Fibroblast of mammary gland (primary cell): ENCODE measurements at regions not wholly inside any gene's neighbourhood (a gene's known extent, or its start where the extent isn't known, plus 50 kb on each side); places are given as distances from the start of the nearest gene placed in this dataset.

ENCODE experiments used
- DNase-seq: peaks from one replicate; pipeline ENCODE4 v3.0.0-alpha.2; 2010; ENCODE audit warnings: low read depth
- H3K4me3 ChIP-seq: 2 replicates; pipeline ENCODE4 v1.5.1; 2011; ENCODE audit warnings: low read depth, mild to moderate bottlenecking, low read length, moderate library complexity; ENCODE audit not compliant: control insufficient read depth
- TF ChIP-seq, protein P1 (sequence below): conservative IDR thresholded peaks from 2 replicates; pipeline ENCODE4 v1.5.1; 2011; ENCODE audit warnings: low read depth, low read length, inconsistent platforms; ENCODE audit not compliant: control insufficient read depth, insufficient read depth

- DNase-seq, result no peak
- no peak overlapping the region for H3K4me3 ChIP-seq
- TF ChIP-seq, protein P1, sequence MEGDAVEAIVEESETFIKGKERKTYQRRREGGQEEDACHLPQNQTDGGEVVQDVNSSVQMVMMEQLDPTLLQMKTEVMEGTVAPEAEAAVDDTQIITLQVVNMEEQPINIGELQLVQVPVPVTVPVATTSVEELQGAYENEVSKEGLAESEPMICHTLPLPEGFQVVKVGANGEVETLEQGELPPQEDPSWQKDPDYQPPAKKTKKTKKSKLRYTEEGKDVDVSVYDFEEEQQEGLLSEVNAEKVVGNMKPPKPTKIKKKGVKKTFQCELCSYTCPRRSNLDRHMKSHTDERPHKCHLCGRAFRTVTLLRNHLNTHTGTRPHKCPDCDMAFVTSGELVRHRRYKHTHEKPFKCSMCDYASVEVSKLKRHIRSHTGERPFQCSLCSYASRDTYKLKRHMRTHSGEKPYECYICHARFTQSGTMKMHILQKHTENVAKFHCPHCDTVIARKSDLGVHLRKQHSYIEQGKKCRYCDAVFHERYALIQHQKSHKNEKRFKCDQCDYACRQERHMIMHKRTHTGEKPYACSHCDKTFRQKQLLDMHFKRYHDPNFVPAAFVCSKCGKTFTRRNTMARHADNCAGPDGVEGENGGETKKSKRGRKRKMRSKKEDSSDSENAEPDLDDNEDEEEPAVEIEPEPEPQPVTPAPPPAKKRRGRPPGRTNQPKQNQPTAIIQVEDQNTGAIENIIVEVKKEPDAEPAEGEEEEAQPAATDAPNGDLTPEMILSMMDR, result no peak
These were observed 95.5 kb downstream of the RPS24 start for GRCh38 chr10:78129211-78129610.

DNA sequence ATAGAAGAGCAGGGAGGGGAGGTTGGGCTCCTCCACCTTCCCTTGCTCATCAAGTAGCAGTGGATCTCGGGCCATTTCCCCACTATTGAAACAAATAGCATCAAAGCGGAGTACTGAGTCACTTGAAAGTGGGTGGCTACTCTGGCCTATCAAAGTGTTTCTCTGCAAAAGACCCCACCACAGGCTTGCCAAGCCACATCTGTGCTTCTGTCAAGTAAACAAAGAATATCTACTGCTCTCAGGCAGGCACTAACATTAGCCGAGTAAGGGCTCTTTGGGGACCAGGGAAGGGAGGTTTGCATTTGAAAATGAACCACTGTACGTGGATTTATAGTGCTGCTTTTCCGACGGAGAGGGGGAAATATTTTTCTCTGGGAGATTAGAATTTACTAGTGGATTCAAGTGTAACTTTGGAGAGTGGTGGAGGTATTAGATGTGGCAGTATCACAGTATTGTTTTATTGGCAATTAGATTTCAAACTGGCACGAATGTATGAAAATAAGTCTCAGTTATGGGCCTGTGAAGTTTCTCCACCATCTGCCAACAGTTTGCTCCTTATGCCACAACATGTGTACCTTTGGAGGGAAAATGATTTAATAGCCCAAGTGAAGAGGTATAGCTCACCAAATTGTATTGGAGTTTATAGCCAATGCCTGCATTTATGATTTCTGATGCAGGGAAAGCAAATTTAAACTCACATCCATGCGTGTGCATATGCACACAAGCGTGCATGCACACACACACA, 97.5 kb downstream of the RPS24 start:
- DNase-seq, result no peak
- TF ChIP-seq, protein P1, result no peak

DNA sequence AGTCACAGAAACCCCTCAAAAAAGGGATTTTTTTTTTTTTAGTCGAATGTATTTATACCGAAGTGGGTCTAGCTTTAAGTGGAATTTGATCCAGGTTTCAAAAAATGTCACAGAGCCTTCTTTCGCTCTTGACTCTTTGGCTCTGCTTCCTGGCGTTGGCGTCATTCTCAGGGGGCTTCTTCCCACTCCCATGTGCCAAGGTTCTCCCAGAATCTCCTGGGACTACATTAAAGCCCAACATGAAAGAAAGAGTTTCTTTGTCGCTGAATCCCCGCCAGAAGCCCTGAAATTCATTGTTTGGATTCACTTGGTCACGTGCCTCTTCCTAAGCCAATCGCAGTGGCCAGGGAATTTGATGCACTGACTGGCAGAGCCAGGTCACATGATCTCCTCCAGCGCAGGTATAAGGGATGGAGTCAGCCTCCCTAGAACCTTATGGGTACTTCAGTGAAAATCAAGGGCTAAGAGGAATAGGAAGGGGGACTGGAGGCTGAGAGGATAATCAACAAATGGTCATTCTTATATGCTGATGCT, 101.2 kb downstream of the RPS24 start:
- no peak overlapping the region for H3K4me3 ChIP-seq
- TF ChIP-seq, protein P1, result no peak
- no peak for DNase-seq

More for the DNA sequence above, 97.5 kb downstream of the RPS24 start:
- H3K4me3 ChIP-seq, result no peak overlapping the region

DNA sequence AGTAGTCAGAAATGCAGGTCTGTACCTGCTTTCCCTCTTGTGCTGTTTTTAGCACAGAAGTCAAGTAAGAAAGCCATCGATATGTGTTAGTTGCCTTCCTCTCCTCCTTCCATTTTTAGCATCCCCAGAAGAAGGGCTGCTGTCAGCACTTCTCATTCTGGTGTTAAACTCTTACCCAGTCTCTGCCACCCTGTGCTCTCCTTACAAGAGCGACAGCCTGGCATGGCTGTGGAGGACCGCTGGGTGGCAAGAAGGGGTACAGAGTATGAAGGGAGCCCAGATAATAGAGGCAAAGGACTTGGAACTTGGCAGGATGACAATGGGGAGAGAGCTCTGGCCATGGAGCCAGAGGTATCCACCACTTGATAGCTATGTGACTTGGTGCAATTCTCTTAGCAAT, 103.5 kb downstream of the RPS24 start:
- no peak for DNase-seq
- TF ChIP-seq, protein P1, result no peak
- no peak overlapping the region for H3K4me3 ChIP-seq

GRCh38 chr10:78139341-78139740, 105.7 kb downstream of the RPS24 start:
- no peak for DNase-seq
- TF ChIP-seq, protein P1, result no peak

GRCh38 chr10:78140066-78140630, 106.5 kb downstream of the RPS24 start:
- TF ChIP-seq, protein P1, result no peak
- no peak for DNase-seq
- H3K4me3 ChIP-seq, result no peak overlapping the region

More at GRCh38 chr10:78139341-78139740, 105.7 kb downstream of the RPS24 start:
- no peak overlapping the region for H3K4me3 ChIP-seq

- DNase-seq, result no peak
- no peak overlapping the region for H3K4me3 ChIP-seq
- TF ChIP-seq, protein P1, result no peak
These were observed 109.9 kb downstream of the RPS24 start for GRCh38 chr10:78143576-78143975.
